ENCODE measurements at regions not wholly inside any gene's neighbourhood (a gene's known extent, or its start where the extent isn't known, plus 50 kb on each side); places are given as distances from the start of the nearest gene placed in this dataset.

DNA sequence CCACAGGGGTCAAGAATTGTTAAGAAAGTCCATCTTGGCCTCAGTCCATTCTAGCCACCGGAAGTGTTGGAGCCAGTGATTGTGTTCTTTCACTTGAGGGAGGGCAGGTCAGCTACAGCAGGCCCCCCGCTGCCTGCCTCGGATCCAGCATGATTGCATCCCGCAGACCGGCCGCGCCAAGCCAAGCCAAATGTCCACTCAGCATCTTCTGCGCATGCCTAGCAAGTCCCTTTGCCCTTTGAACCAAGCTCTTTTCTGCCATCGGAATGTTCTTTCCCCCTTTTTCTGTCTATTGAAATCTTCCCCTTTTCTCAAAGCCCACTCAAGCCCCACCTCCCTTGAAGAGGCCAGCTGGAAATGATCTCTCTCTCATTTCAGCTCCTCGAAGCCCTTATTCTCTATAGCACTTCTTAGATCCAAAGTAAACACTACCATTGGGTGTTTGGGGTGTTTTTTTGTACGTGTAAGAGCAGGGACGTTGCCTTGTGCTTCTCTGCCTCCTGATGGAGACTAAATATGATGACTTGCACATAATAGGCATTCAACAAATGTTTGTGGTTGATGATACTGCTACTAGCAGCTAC, 147.8 kb upstream of the BCOR start:
- no peak for TF ChIP-seq CTCF (IDR thresholded peaks at IDR 0.05)
- TF ChIP-seq POLR2A (IDR thresholded peaks at IDR 0.05), result no peak

Data from testis (tissue), 2 donors.